ENCODE measurements at regions not wholly inside any gene's neighbourhood (a gene's known extent, or its start where the extent isn't known, plus 50 kb on each side); places are given as distances from the start of the nearest gene placed in this dataset.

- no peak for TF ChIP-seq CTCF (IDR thresholded peaks at IDR 0.05)
- Histone ChIP-seq H3K27me3 (ENCODE audit: control insufficient read depth, insufficient read depth, low read length) (no peaks in the 10 kb centered on the region), H3K4me1 (ENCODE audit: control insufficient read depth, insufficient read depth, low read length) (no peaks in the 10 kb centered on the region), H3K4me3 (ENCODE audit: low read length) (no peak overlapping the region), H3K9me3 (ENCODE audit: control insufficient read depth, insufficient read depth, low read length) (no peaks in the 10 kb centered on the region), H3K36me3 (ENCODE audit: control insufficient read depth, insufficient read depth, low read length) (no peaks in the 10 kb centered on the region), H3K27ac (ENCODE audit: low read length) (no peak overlapping the region)
- no peaks in the 10 kb centered on the region for H3K36me3 Mint-ChIP-seq
- DNase-seq: no peak
- H3K4me1 Mint-ChIP-seq: no peaks in the 10 kb centered on the region
- no peak overlapping the region for H3K27ac Mint-ChIP-seq
- H3K4me3 Mint-ChIP-seq: no peak overlapping the region
- ATAC-seq: no peak
- peaks cover 0 to 8% of the 10 kb centered on the region in 2 donors for H3K27me3 Mint-ChIP-seq (ENCODE audit: low read depth in 2 of 2)
- intact Hi-C loops (cut with micrococcal nuclease): no loop called here
- WGBS (ENCODE audit: insufficient coverage): 77% methylated on average over 5 of the region's 5 CpGs
- peaks cover 2% of the 10 kb centered on the region in 2 donors for H3K9me3 Mint-ChIP-seq
Observed at GRCh38 chr11:93957397-93957952, 63.7 kb upstream of the HEPHL1 start.

DNA sequence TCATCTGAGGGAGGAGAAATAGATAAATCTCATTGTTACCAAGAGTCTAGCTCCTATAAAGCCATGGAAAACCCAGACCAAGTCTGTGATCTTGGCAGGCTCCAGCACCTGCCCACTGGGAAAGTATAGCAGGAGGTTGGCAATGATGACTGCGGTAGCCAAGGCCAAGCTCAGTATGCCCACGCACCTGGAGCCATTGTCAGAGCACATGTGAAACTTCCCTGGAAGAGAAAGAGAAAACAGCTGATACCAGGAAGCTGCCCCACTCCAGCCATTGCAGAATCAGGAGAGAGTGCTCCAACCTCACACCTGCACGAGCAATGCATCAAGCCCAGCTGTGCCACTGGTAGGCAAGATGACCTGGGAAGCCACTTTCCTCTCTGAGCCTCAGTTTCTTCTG lies 62.2 kb upstream of the HEPHL1 start:
- Histone ChIP-seq H3K27me3 (ENCODE audit: control insufficient read depth, insufficient read depth, low read length) (no peaks in the 10 kb centered on the region), H3K4me1 (ENCODE audit: control insufficient read depth, insufficient read depth, low read length) (no peaks in the 10 kb centered on the region), H3K36me3 (ENCODE audit: control insufficient read depth, insufficient read depth, low read length) (no peaks in the 10 kb centered on the region), H3K4me3 (ENCODE audit: low read length) (no peak overlapping the region), H3K27ac (ENCODE audit: low read length) (no peak overlapping the region), H3K9me3 (ENCODE audit: control insufficient read depth, insufficient read depth, low read length) (no peaks in the 10 kb centered on the region)
- DNase-seq (no peak), ATAC-seq (no peak)
- H3K9me3 Mint-ChIP-seq: peaks cover 2 to 4% of the 10 kb centered on the region in 2 donors
- H3K4me3 Mint-ChIP-seq: no peak overlapping the region
- H3K27ac Mint-ChIP-seq: no peak overlapping the region
- H3K27me3 Mint-ChIP-seq (ENCODE audit: low read depth in 2 of 2): peaks cover 0 to 8% of the 10 kb centered on the region in 2 donors
- H3K36me3 Mint-ChIP-seq: no peaks in the 10 kb centered on the region
- no peaks in the 10 kb centered on the region for H3K4me1 Mint-ChIP-seq
- intact Hi-C loops (cut with micrococcal nuclease): no loop called here
- no peak for TF ChIP-seq CTCF (IDR thresholded peaks at IDR 0.05)
- 93% methylated on average over 3 of the region's 3 CpGs for WGBS (ENCODE audit: insufficient coverage)

- WGBS (ENCODE audit: insufficient coverage): 78% methylated on average over 5 of the region's 5 CpGs
- no peaks in the 10 kb centered on the region for H3K9me3 ChIP-seq (ENCODE audit: control insufficient read depth, insufficient read depth, low read length)
- ATAC-seq: no peak
- no peak overlapping the region for H3K27ac ChIP-seq (ENCODE audit: low read length)
- Mint-ChIP-seq H3K36me3 (no peaks in the 10 kb centered on the region), H3K4me1 (no peaks in the 10 kb centered on the region), H3K27me3 (ENCODE audit: low read depth in 2 of 2) (peaks cover 0 to 7% of the 10 kb centered on the region in 2 donors), H3K9me3 (peaks cover 2 to 4% of the 10 kb centered on the region in 2 donors), H3K4me3 (no peak overlapping the region), H3K27ac (no peak overlapping the region)
- no peaks in the 10 kb centered on the region for H3K27me3 ChIP-seq (ENCODE audit: control insufficient read depth, insufficient read depth, low read length)
- DNase-seq: no peak
- no peak overlapping the region for H3K4me3 ChIP-seq (ENCODE audit: low read length)
- no peak for TF ChIP-seq CTCF (IDR thresholded peaks at IDR 0.05)
- intact Hi-C loops (cut with micrococcal nuclease): no loop called here
- no peaks in the 10 kb centered on the region for H3K36me3 ChIP-seq (ENCODE audit: control insufficient read depth, insufficient read depth, low read length)
- no peaks in the 10 kb centered on the region for H3K4me1 ChIP-seq (ENCODE audit: control insufficient read depth, insufficient read depth, low read length)
Observed at GRCh38 chr11:93959663-93960062, 61.5 kb upstream of the HEPHL1 start.

- no peaks in the 10 kb centered on the region for H3K36me3 Mint-ChIP-seq
- DNase-seq (no peak), ATAC-seq (no peak)
- H3K36me3 ChIP-seq (ENCODE audit: control insufficient read depth, insufficient read depth, low read length): no peaks in the 10 kb centered on the region
- no peaks in the 10 kb centered on the region for H3K27me3 ChIP-seq (ENCODE audit: control insufficient read depth, insufficient read depth, low read length)
- no peak overlapping the region for H3K27ac Mint-ChIP-seq
- H3K9me3 ChIP-seq (ENCODE audit: control insufficient read depth, insufficient read depth, low read length): no peaks in the 10 kb centered on the region
- intact Hi-C loops (cut with micrococcal nuclease): no loop called here
- WGBS (ENCODE audit: insufficient coverage): 76% methylated on average over 2 of the region's 2 CpGs
- no peaks in the 10 kb centered on the region for H3K4me1 ChIP-seq (ENCODE audit: control insufficient read depth, insufficient read depth, low read length)
- no peak overlapping the region for H3K27ac ChIP-seq (ENCODE audit: low read length)
- H3K4me3 Mint-ChIP-seq: no peak overlapping the region
- H3K9me3 Mint-ChIP-seq: peaks cover 0 to 2% of the 10 kb centered on the region in 2 donors
- H3K4me3 ChIP-seq (ENCODE audit: low read length): no peak overlapping the region
- H3K27me3 Mint-ChIP-seq (ENCODE audit: low read depth in 2 of 2): no peaks in the 10 kb centered on the region
- no peak for TF ChIP-seq CTCF (IDR thresholded peaks at IDR 0.05)
- H3K4me1 Mint-ChIP-seq: no peaks in the 10 kb centered on the region
Observed at GRCh38 chr11:93963072-93963471, 58.1 kb upstream of the HEPHL1 start.
